ENCODE measurements at regions not wholly inside any gene's neighbourhood (a gene's known extent, or its start where the extent isn't known, plus 50 kb on each side); places are given as distances from the start of the nearest gene placed in this dataset.

- FAIRE-seq (no peak), ATAC-seq (no peak), DNase-seq (ENCODE audit: low read depth, low spot score) (no peak)
- WGBS (ENCODE audit: insufficient coverage, insufficient replicate concordance, low lambda C conversion rate, missing lambda C conversion rate) = 47% methylated on average over 7 of the region's 7 CpGs
- in situ Hi-C loops (cut with MboI) = no loop called here
- Histone ChIP-seq H3K27me3 (replicated peaks in 1 of 2; ENCODE audit: control insufficient read depth in 2 of 2, insufficient read depth in 2 of 2, low read length in 1 of 2) (no peaks in the 10 kb centered on the region), H2AFZ (ENCODE audit: control insufficient read depth, low read depth, low read length) (no peak overlapping the region), H4K20me1 (ENCODE audit: control insufficient read depth, insufficient read depth) (no peaks in the 10 kb centered on the region), H3K79me2 (ENCODE audit: control insufficient read depth, insufficient read depth, low read length) (no peaks in the 10 kb centered on the region), H3K36me3 (ENCODE audit: control insufficient read depth in 2 of 2, insufficient read depth in 2 of 2, low read length in 1 of 2) (no peaks in the 10 kb centered on the region), H3K9me3 (replicated peaks; ENCODE audit: control insufficient read depth, insufficient read depth, low read length) (no peaks in the 10 kb centered on the region), H3K4me3 (no peak overlapping the region), H3K4me2 (ENCODE audit: control insufficient read depth, insufficient read depth) (no peak overlapping the region), H3K4me1 (ENCODE audit: control insufficient read depth, insufficient read depth, low read length) (no peaks in the 10 kb centered on the region), H3K9ac (ENCODE audit: control insufficient read depth, insufficient read depth, low read length) (no peak overlapping the region), H3K27ac (ENCODE audit: control insufficient read depth, insufficient read depth) (no peak overlapping the region)
- ChIA-PET SMC1A (ENCODE audit: uncharacterized antibody, unreplicated experiment) (no interaction called here), POLR2A (no interaction called here), RAD21 (ENCODE audit: unreplicated experiment) (no interaction called here), CTCF (interaction anchor here (0.9 kb wide), 1 partner anchor 21 kb away, joined by 4 read pairs; no protein-coding TSS in a partner anchor)
- TF ChIP-seq ZNF207 (IDR thresholded peaks at IDR 0.05; ENCODE audit: borderline replicate concordance) (no peak), BCL11A (IDR thresholded peaks at IDR 0.05; ENCODE audit: low read depth, low read length) (no peak), STAT1 (conservative IDR thresholded peaks at IDR 0.05) (no peak), LARP7 (IDR thresholded peaks at IDR 0.05) (no peak), ASH2L (IDR thresholded peaks at IDR 0.05; ENCODE audit: borderline replicate concordance, low read depth) (no peak)
- BruUV-seq (replicated peaks) = no TSS peak
- intact Hi-C loops (cut with micrococcal nuclease; ENCODE audit: unreplicated experiment) = no loop called here
Measured at GRCh38 chr10:8233832-8234259, 179.4 kb downstream of the GATA3 start.

DNA sequence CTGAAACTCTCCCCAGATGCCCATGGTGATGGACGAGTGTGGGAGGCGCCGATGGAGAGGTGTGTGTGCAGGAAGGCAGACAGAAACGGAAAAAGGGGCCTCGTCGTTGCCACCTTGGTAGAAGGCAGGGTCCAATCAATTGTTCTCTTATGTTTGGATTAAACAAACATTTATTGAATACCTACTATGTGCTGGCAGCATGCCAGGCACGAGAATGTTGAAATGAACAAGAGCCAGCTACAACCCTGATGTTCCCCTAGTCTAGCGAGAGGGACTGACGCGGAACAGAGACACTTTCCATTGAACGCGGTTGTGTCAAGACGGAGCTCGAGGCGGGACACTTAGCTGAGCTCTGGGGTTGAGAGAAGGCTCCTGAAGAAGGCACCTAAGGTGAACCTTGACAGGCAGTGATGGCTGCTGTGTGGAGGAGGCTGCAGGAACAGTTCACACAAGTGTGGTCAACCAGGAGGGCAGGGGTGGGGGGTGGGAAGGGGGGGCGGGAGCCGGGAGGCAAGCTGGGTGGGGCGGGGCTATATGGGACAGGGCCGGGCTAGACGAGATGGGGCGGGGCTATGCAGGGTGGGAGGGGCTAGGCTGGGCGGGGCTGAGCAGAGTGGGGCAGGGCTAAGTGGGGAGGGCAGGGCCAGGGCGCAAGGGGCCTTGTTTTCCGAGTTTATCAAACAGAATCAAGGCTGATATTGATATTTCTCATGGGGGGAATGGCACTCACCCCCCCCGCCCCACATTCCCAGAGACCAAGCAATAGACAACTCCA is 181.0 kb downstream of the GATA3 start:
- ATAC-seq = no peak
- POLR2A ChIA-PET = no interaction called here
- TF ChIP-seq HCFC1 (IDR thresholded peaks at IDR 0.05; ENCODE audit: low read length) (no peak), KAT2A (conservative IDR thresholded peaks at IDR 0.05; ENCODE audit: control insufficient read depth, low read depth, low read length) (no peak), POLR2AphosphoS5 (IDR thresholded peaks at IDR 0.05; ENCODE audit: low read length) (no peak), ZNF687 (IDR thresholded peaks at IDR 0.05) (no peak), EP300 (IDR thresholded peaks at IDR 0.05; ENCODE audit: borderline replicate concordance in 1 of 2, control insufficient read depth in 1 of 2, low read depth in 2 of 2, low read length in 2 of 2) (no peak), ZNF274 (IDR thresholded peaks at IDR 0.05; ENCODE audit: insufficient read depth, insufficient read length) (no peak), BACH1 (IDR thresholded peaks at IDR 0.05; ENCODE audit: borderline replicate concordance) (no peak), SREBF1 (IDR thresholded peaks at IDR 0.05; ENCODE audit: low read length) (no peak), CBX5 (IDR thresholded peaks at IDR 0.05; ENCODE audit: low read depth) (no peak), YY1 (IDR thresholded peaks at IDR 0.05; ENCODE audit: low read depth, low read length) (no peak), SIX5 (IDR thresholded peaks at IDR 0.05; ENCODE audit: low read depth, low read length, severe bottlenecking) (no peak)

More for the DNA sequence above, 181.0 kb downstream of the GATA3 start:
- H3K36me3 ChIP-seq (ENCODE audit: control insufficient read depth in 2 of 2, insufficient read depth in 2 of 2, low read length in 1 of 2) = no peaks in the 10 kb centered on the region
- no peak overlapping the region for H3K9ac ChIP-seq (ENCODE audit: control insufficient read depth, insufficient read depth, low read length)
- RAD21 ChIA-PET (ENCODE audit: unreplicated experiment) = no interaction called here
- H2AFZ ChIP-seq (ENCODE audit: control insufficient read depth, low read depth, low read length) = no peak overlapping the region
- no peaks in the 10 kb centered on the region for H3K79me2 ChIP-seq (ENCODE audit: control insufficient read depth, insufficient read depth, low read length)
- no TSS peak for BruUV-seq (replicated peaks)
- SMC1A ChIA-PET (ENCODE audit: uncharacterized antibody, unreplicated experiment) = no interaction called here
- intact Hi-C loops (cut with micrococcal nuclease; ENCODE audit: unreplicated experiment) (no loop called here), in situ Hi-C loops (cut with MboI) (no loop called here)
- WGBS (ENCODE audit: insufficient coverage, insufficient replicate concordance, low lambda C conversion rate, missing lambda C conversion rate) = 56% methylated on average over 21 of the region's 25 CpGs
- CTCF ChIA-PET = interaction anchor here (0.6 kb wide), 1 partner anchor 1274 kb away, joined by 3 read pairs; no protein-coding TSS in a partner anchor
- H3K4me2 ChIP-seq (ENCODE audit: control insufficient read depth, insufficient read depth) = no peak overlapping the region
- no peaks in the 10 kb centered on the region for H4K20me1 ChIP-seq (ENCODE audit: control insufficient read depth, insufficient read depth)
- H3K27ac ChIP-seq (ENCODE audit: control insufficient read depth, insufficient read depth) = no peak overlapping the region
- FAIRE-seq = no peak
- H3K4me1 ChIP-seq (ENCODE audit: control insufficient read depth, insufficient read depth, low read length) = no peaks in the 10 kb centered on the region
- H3K4me3 ChIP-seq = no peak overlapping the region
- H3K9me3 ChIP-seq (replicated peaks; ENCODE audit: control insufficient read depth, insufficient read depth, low read length) = no peaks in the 10 kb centered on the region
- DNase-seq (ENCODE audit: low read depth, low spot score) = no peak
- no peaks in the 10 kb centered on the region for H3K27me3 ChIP-seq (replicated peaks in 1 of 2; ENCODE audit: control insufficient read depth in 2 of 2, insufficient read depth in 2 of 2, low read length in 1 of 2)
